GM18519 (cell line): ENCODE measurements at regions not wholly inside any gene's neighbourhood (a gene's known extent, or its start where the extent isn't known, plus 50 kb on each side); places are given as distances from the start of the nearest gene placed in this dataset.
"Not testable (repeated sequence)": the region's sequence is repeated elsewhere in the genome, so short reads cannot be mapped to it uniquely, and the experiment has no call there.

Experiments
- ATAC-seq: cut with Tn5 transposase; IDR thresholded peaks from one replicate; pipeline ENCODE4 v1.9.1; 2021; ENCODE audit warnings: mild to moderate bottlenecking, moderate library complexity; ENCODE audit not compliant: unreplicated experiment, low FRiP score

- no peak for ATAC-seq
These were observed 239.6 kb downstream of the ANKRD60 start for GRCh38 chr20:57988828-57989227.

GRCh38 chr20:57988422-57988821, 240.0 kb downstream of the ANKRD60 start:
- ATAC-seq: no peak

DNA sequence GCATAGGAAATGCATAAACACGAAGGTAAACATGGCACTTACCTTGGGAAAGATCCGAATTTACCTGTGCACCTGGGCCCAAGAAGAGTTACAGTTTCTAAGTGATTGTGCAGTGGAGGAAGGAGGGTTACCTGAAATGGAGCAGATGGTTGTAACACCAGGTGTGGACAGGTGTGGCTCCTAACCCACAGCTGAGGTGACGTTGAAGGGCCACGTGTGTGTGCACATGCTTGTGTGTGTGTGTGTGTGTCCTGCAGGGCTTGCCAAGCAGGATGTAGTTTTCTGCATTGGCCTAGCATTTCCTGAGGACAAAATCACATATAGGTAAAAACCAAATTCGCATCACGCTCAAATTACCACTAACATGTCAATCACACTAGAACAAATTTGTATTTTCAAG, 240.8 kb downstream of the ANKRD60 start:
- no peak for ATAC-seq

DNA sequence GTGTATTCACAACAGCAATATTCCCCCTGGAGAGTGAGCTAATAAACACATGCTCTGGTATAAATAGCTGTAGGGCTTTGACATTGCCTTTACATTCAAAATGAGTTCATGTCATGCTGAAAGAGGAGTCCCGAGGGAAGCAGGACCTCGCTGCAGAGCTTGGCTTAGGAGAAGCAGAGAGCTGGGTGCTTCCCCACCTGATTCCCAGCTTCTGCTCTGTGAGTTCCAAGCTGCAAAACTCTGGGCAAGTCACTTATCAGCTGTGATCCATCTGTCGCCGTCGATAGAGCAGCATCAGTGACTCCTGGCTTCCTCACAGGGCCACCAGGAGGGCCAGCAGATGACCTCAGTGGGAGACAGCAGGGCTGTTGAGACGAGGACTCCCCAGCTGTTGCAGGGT, 241.8 kb downstream of the ANKRD60 start:
- no peak for ATAC-seq

GRCh38 chr20:57985278-57985677, 243.2 kb downstream of the ANKRD60 start:
- ATAC-seq: no peak

- ATAC-seq: no peak
These were observed 245.4 kb downstream of the ANKRD60 start for GRCh38 chr20:57983082-57983481.

DNA sequence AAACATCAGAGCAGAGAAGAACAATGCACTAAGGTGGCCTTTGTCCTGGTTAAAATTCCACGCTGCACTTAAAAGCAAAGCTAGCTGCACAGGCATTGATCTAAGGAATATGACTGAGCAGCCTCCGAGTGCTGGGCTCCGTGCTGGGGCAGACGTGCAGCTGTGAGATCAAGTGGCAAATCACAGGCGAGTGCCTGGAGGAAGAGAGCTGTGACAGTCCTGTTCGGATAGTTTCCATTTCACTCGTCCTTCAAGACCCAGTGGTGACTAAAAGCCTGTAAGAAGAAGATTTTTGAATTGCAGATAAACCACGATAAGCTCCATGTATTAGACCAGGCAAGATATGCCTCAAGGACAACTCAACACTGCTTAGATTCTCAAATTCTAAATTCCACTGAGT, 247.9 kb downstream of the ANKRD60 start:
- no peak for ATAC-seq

- no peak for ATAC-seq
These were observed 250.9 kb downstream of the ANKRD60 start for GRCh38 chr20:57977569-57977968.

- no peak for ATAC-seq
These were observed 251.3 kb downstream of the ANKRD60 start for GRCh38 chr20:57977141-57977540.

GRCh38 chr20:57974863-57975262, 253.6 kb downstream of the ANKRD60 start:
- no peak for ATAC-seq

GRCh38 chr20:57973886-57974285, 254.6 kb downstream of the ANKRD60 start:
- ATAC-seq: no peak

GRCh38 chr20:57971583-57971982, 256.9 kb downstream of the ANKRD60 start:
- not testable (repeated sequence) for ATAC-seq

- ATAC-seq: no peak
These were observed 257.6 kb downstream of the ANKRD60 start for GRCh38 chr20:57970856-57971255.

DNA sequence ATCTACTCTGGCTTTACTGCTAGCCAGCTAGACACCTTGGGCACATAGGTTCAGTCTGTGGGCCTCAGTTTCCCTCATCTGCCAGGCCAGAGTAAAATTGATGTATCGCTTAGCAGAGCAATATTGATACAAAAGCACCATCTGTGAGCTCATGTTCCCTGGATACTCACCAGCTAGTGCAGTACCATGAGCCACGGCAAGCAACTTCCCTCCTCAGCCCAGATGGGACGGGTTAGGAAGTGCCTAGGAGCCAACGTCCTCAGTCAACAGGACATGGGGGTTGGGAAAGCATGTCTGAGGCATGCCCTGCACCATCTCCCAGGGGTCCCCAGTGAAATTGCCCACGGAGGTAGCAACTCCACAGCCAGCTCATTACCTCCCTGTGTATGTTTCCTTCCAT, 258.3 kb downstream of the ANKRD60 start:
- ATAC-seq: no peak

GRCh38 chr20:57968120-57968519, 258.3 kb upstream of the PMEPA1 start:
- no peak for ATAC-seq

DNA sequence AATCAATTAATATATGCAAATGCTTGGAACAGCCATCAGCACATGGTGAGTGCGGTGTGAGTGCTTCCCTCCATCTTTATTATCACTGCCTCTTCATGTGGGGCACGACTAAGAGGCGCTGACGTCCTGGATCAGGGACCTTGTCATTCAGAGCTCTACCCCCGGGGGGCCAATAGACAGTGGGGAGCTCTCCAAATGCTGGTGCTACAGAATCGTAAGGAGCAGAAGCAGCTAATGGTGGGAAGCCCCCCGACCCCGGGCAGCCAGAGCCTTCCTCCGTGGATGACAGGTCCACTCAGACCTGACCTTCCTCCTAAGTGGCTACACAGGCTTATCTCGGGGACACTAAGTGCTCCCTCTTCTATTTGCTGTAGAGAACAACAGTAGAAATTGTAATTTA, 257.5 kb upstream of the PMEPA1 start:
- no peak for ATAC-seq

GRCh38 chr20:57966620-57967019, 256.8 kb upstream of the PMEPA1 start:
- ATAC-seq: no peak

DNA sequence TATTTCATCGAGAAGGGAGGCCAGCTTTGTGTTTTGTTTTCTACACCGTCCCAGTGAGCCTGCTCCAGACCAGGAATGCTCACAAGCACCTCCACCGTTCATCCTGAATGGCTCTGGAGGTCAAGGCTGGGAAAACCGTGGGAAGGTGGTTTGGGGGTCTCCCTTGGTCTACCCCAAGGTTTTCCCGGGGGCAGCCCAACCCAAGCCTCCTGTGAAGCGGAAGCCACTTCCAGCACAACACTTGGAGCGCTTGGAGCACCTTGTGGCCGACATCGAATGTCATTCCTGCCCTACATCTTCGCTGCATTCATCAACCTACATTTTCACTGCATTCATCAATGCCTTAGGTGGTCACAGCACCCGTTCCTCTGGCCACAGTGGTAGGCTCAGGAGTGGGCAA, 255.6 kb upstream of the PMEPA1 start:
- ATAC-seq: no peak

DNA sequence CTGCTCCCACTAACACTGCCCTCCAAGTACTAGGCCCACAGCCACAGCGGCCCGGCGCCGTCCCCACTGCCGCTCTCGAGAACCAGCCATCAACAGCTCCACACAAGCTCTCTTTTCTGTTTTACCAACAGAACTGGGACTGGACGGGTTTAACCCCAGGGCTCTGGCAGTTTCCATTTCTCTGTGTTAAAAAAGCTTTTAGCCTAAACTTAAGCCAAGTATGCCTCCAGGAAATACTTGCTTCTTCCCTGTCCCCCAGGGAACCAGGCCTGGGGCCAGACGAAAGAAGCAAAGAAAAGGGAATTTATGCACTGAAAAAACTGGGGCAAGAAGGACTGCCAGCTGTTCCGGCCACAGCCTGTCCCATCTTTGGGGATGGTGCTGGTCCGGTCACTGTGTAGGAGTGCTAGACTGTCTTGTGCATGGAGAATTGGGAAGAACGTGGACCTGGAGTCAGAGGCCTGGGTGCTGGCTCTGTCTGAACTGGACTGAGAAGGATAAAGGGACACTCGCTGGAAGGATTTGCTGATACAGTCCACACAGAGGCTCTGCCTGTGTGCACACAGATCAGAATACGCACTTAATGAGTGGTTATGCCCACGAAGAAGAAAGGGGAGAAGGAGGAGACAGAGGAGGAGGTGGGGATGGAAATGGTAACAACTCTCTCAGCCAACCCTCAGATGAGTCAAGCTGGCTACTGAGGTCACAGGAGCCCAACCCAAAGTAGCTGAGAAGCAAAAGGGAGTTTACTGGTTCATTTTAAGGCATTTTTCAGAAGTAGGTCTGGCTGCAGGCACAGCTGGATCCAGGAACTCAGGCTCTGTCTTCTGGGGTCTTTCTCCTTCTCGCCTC, 254.4 kb upstream of the PMEPA1 start:
- ATAC-seq: no peak

GRCh38 chr20:57960803-57961575, 251.2 kb upstream of the PMEPA1 start:
- no peak for ATAC-seq

GRCh38 chr20:57959589-57959988, 249.8 kb upstream of the PMEPA1 start:
- ATAC-seq: no peak

DNA sequence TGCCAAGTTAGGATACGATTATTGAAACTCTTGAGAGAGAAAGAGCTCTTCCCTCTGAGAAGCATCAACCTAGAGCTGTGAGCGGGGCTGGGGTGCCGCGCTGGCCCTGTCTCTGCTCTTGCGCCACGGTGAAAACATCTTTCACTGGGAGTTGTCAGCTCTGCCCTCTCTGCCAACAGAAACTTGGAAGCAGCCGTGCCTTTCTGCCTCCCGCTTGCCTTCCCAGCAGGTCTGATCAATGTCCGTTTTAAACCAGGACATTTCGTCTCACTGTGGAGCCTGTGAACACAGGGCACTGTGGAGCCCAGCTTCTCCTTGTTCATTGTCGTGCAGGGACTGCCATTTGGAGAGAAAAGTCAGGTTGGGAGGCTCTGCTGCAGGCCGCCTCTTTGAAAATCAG, 249.2 kb upstream of the PMEPA1 start:
- no peak for ATAC-seq
